Right lobe of liver (tissue), 4 donors: ENCODE measurements at regions not wholly inside any gene's neighbourhood (a gene's known extent, or its start where the extent isn't known, plus 50 kb on each side); places are given as distances from the start of the nearest gene placed in this dataset.

ENCODE experiments used
- POLR2A ChIP-seq: fragments of 450-650 bp; IDR thresholded peaks from one replicate; pipeline ENCODE4 v1.6.1; 2017; ENCODE audit warnings: antibody characterized with exemption, mild to moderate bottlenecking
- TF ChIP-seq, protein P1 (sequence below), 4 donors: fragments of 200-600 bp in 3 of 4; fragments of 450-650 bp in 1 of 4; IDR thresholded peaks; one replicate each; pipeline versions ENCODE4 v1.5.1 to v1.8.0; 2016 to 2022; ENCODE audit warnings: antibody characterized with exemption in 4 of 4, mild to moderate bottlenecking in 2 of 4
- donor health status: DM: no; HTN: no; CAD: no.
- donor health status: DM: no; HTN: no; CAD: no.
- donor health status: DM: no; HTN: yes; CAD: no.

DNA sequence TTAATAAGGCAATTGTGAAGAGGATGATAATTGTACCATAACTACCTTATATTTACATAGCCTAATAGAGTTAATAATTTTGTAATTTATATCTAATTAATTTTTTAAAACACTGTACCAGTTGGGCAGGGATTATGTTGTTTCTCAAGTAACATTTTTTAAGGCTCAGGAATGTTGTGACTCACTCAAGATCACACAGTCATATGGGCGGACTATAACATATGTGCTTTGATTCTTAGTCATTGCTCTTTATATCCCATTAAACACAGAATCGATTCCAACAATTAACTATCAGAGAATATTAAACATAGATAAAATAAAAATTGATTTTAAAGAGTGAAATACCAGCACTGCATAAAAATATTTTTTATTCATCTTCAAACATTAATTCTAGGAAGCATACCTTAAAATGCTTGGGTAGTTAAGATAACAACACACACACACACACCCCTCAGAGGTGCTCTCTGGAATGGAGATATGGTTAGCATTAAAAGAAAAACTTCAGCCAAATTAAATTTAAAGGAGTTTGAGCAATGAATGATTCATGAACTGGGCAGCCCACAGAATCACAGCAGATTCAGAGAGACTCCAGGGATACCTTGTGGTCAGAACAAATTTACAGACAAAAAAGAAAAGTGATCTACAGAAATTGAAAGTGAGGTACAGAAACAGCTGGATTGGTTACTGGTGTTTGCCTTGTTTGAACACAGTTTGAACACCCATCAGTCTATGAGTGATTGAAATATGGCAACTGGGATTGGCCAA, 869.4 kb upstream of the ID2 start:
- TF ChIP-seq, protein P1, sequence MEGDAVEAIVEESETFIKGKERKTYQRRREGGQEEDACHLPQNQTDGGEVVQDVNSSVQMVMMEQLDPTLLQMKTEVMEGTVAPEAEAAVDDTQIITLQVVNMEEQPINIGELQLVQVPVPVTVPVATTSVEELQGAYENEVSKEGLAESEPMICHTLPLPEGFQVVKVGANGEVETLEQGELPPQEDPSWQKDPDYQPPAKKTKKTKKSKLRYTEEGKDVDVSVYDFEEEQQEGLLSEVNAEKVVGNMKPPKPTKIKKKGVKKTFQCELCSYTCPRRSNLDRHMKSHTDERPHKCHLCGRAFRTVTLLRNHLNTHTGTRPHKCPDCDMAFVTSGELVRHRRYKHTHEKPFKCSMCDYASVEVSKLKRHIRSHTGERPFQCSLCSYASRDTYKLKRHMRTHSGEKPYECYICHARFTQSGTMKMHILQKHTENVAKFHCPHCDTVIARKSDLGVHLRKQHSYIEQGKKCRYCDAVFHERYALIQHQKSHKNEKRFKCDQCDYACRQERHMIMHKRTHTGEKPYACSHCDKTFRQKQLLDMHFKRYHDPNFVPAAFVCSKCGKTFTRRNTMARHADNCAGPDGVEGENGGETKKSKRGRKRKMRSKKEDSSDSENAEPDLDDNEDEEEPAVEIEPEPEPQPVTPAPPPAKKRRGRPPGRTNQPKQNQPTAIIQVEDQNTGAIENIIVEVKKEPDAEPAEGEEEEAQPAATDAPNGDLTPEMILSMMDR (IDR thresholded peaks at IDR 0.05), result no peak
- no peak for TF ChIP-seq POLR2A
